Fibroblast of skin of scalp (primary cell): ENCODE measurements at regions not wholly inside any gene's neighbourhood (a gene's known extent, or its start where the extent isn't known, plus 50 kb on each side); places are given as distances from the start of the nearest gene placed in this dataset.

Experiments
- DNase-seq: peaks from one replicate; pipeline ENCODE4 v3.0.0-alpha.2; 2013

GRCh38 chr2:62564380-62565137 is 58.6 kb upstream of the TMEM17 start:
- DNase-seq: no peak

GRCh38 chr2:62561586-62561985 is 55.6 kb upstream of the TMEM17 start:
- DNase-seq: no peak

- no peak for DNase-seq
Observed at GRCh38 chr2:62559582-62559981, 53.6 kb upstream of the TMEM17 start.

GRCh38 chr2:62558743-62559142 is 52.7 kb upstream of the TMEM17 start:
- no peak for DNase-seq

DNA sequence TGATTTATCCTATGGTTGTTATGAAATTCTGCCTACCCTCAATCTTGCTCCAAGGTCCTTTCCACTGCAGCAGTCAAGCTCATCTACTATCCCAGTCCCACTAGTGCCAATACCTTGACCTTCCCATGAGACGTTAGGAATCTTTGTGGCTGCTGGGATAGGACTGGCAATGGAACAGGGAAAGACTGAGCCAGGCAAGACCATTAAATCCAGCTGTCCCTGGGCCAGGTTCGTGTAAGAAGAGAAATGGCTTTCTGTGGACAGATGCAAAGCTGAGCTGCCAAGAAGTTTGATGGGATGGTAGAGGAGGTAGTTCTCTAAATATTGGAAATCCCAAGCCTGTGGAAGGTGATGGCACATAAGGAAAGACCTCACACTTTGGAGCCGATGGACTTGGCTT is 50.1 kb upstream of the TMEM17 start:
- DNase-seq: no peak
